OCI-M1 (cell line): ENCODE measurements at regions not wholly inside any gene's neighbourhood (a gene's known extent, or its start where the extent isn't known, plus 50 kb on each side); places are given as distances from the start of the nearest gene placed in this dataset.

Experiments used
- DNase-seq: peaks from one replicate; lab custom pipeline; 2025; lab: John Stamatoyannopoulos, UW

DNA sequence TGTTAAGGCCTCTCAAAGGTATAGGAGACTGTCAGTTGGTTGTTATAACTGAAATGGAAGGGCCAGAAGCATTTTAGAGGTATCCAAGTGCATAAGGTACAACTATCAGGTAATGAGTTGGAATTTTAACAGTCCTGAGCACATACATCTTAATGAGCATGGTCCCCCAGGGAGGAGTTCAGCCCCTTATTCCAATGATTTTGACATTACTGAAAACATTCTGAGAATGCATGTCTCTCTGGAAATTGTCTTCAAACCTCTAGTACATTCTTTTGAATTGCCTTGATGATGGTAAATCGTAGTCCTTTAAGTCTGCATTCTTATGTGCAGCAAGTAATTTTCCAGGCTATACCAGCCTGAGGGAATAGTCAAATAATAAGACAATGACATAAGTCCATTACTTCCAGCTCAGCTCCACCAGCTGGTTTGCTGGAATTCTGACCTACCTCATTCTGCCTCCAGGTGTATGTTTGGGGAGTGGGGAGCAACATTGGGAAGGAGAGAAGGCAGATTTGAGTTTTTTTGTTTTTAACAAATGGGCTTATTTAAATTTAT lies 239.2 kb downstream of the MSRB3 start:
- no peak for DNase-seq

DNA sequence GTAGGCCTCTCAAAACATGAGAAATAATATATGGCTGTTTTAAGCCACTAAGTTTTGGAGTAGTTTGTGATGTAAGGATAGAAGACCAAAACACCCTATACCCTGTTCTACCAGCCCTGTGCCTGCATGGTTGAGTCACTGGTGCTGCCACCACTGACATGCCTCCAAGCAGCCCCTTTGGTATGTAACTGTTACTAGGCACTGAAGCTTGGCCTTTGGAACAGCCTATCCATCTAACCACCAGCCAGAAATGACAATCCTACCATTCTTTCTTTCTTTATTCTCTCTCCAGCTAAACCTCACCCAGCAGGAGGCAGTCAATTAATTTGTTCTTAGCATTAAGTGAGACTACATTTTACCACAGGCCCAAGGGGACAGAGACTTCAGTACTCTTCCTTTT lies 240.3 kb downstream of the MSRB3 start:
- no peak for DNase-seq

DNA sequence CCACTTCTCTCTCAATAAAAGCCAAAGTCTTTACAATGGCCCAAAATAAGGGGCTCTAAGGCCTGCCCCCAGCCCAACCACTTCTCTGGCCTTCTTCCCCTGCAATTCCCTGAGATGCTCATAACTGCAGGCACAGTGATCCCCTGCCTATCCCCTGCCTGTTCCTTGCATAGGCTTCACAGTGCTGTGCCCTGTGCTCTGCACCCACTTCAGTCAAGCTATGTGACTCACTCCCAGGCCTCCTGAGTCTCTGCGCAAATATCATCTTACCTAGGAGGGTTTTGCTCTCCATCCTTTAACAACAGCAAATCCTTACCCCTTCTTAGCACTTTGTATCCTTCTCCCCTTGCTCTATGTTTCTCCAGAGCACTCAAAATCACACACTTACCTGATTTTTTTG lies 242.2 kb downstream of the MSRB3 start:
- no peak for DNase-seq

DNA sequence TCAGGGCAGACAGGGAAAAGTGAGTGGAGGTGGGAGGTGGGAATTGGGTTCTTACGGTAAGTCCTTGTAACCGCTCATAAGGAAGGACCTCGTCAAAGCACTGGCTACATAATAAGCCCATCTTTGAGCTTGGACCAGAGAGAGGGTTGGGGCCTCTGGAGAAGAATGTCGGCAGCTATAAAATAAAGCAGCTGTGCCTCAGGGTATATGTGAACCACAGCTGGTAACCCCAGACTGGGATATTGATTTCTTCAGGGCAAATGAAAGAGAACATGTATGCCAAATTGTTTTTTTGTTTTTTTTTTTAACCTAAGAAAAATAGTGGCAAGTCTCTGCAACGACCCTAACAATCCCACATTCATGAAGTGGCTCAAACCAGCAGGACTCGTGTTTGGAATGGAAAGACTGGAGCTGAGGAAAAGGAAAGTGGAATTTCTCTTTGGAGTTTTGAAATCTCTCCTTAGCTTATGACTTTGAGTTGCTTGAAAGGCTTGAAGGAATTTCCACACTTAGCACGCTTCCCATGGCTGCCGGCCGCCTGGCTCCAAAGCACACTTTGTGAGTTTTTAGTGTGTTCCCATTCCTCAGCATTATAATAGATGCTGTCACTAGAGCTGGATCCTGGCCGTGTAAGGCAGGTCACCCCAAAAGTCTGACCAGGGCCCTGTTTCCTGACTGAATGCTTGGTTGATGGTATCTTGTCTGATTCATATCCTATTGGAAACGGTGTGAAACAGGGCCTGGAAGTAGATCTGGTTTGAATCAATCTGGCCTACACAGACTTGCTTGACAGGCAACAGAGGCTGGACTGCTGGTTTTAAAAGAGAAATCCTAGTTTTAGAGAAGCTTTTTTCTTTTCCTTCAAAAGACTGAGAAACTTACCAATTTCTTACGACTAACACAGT lies 244.7 kb downstream of the MSRB3 start:
- no peak for DNase-seq

DNA sequence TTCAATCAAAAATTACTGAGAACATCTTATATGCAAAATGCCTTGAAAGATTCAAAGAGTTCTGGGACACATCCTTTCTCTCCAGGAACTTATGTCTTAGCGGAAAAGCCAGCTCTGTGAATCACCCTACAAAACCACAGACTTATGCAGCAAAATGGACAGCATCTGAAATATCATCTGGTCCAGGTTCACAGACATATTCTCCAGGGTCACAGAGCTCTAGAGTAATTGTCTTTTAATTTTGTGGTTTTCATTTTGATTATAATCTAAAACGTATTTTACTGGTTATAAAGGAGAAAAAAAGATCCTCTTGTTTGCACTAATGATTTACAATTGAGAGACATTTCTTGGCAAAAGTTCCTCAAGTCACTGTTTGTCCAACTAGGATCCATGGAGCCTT lies 246.2 kb downstream of the MSRB3 start:
- DNase-seq: no peak

DNA sequence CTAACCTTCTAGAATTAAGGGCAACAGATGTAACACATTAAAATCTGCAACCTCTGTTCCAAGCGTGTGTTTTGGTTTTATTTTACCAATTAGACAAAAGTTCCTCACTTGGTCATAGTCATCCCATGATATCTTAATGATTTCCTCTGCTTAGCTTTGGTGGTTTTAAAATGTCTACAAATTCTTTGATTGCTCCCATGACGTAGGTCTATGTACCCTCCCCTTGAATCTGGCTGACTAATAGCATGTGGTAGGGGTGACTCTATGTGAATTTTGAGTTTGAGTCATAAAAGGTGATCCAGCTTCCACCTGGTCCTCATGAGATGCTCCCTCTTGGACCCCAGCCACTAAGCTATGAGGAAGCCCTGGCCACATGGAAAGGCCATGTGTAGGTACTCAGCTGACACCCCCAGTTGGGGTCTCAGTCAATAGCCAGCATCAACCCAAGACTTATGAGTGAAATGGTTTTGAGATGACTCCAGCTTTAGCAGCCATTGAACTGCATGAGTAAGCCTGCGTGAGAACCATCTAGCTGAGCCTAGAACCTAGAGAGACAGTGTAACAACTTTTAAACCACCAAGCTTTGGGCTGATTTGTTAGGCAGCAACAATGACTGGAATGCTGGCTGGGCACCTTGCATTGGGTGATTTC lies 247.1 kb downstream of the MSRB3 start:
- no peak for DNase-seq

DNA sequence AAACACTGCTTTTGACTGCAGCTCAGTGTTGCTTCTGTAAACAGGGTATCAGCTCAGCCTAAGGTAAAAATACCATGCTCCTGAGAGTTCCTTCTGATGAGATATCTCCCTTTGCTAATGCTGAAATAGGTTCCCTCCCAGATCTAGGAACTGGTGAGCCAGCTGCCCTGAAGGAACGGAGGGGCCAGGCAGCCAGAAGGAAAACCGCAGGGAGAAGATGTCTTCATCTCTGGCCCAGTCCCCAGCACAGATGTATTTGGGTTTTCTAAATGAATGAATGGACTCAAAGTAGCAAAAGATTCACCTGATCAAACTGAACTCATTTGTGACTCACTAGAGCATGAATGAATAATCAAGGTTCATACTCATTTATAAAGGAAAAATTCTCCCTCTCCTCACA lies 247.8 kb downstream of the MSRB3 start:
- DNase-seq: no peak

DNA sequence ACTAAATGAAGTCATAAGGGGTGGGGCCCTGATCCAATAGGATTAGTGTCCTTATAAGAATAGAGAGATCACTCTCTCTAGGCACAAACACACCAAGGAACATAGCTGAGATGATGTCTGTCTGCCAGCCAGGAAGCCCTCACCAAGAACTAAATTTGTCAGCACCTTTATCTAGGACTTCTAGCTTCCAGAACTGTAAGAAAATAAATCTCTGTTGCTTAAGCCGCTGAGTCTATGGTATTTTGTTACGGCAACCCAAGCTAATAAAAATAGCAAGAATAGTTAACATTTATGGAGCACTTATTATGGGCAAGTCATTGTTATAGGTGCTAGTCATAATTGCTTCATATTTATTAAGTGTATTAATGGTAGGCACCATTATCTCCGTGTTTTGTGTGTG lies 249.6 kb downstream of the MSRB3 start:
- no peak for DNase-seq

DNA sequence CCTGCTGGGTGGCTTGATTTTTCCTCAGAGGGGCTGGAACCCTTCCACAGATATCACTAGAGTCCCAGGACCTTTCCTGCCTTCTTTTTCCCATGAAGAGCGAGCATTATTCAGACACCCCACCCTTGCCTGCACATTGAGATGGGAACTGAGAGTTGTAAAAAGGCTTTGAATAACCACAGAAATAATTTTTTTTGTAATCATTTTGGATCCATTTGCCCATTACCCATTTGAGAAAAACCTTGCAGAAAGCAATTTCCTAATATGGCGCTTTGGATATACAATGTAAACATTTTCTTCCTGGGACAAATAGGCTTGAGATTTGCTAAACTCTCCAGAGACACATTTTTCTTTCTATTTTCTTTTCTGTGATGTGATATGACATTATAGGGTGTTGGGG lies 250.6 kb downstream of the MSRB3 start:
- no peak for DNase-seq

DNA sequence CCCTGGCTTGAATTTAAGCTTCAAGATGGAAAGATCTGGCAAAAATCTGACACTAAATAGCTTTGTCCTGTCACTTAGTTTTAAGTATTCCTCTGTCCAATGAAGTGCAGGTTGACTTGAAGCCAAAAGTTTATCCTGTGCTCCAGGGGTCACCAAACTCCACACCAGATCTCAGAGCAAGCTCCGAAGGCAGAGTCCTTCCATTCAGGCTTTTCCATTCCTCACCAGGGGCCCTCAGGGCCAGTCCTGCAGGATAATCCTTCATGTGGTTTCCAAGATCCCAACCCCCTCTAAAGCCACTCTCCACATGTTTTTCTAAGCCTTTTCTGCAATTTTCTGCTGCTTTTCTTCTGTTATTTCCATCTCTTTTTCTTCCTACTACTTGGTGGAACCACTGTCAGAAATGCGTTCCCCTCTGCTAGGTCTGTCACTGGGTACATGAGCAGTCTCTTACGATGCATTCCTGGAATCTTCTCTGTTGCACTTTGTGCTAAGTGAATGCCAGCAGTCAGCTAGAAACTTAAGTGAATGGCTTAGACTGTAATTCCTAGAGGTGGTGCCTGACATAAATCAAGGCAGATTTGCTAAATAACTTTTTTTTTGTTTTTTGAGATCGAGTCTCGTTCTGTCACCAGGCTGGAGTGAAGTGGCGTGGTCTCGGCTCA lies 251.4 kb downstream of the MSRB3 start:
- DNase-seq: no peak

DNA sequence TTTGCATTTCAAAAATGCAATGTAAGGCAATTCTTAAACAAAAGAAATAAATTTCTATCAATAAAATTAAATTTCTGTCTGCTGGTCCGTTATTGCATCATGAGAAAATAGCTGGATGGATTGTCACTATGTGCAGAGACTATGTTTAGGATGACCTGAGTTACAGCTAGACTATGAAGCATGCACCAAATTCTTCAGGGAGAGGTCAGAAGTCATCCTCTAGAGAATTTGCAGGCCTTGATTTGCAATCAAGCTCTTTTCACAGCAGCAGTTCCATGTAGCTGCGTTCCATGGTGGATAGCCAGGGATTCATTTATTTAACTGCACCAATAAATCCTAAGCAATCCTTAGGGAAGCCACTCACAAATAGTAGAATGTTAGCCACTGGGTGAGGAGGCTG lies 253.7 kb downstream of the MSRB3 start:
- no peak for DNase-seq

DNA sequence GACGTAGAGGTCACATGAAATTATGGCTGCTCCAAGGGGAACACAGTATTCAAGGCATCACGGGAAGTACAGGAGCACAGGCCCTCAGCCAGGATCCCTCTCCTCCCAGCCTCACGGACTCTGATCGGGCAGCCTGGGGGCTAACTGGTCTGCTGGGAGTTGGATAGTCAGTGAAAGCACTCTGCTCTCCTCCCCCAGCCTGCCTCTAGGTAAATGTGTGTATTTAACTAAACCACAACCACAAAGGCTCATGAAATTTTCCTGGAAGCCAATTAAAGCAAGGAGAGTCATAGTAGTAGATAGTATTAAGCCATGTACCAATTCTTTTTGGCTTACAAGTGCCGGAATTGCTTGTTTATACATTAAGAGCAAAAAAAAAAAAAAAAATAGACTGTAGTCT lies 254.3 kb downstream of the MSRB3 start:
- peak; percentile 14 for DNase-seq

DNA sequence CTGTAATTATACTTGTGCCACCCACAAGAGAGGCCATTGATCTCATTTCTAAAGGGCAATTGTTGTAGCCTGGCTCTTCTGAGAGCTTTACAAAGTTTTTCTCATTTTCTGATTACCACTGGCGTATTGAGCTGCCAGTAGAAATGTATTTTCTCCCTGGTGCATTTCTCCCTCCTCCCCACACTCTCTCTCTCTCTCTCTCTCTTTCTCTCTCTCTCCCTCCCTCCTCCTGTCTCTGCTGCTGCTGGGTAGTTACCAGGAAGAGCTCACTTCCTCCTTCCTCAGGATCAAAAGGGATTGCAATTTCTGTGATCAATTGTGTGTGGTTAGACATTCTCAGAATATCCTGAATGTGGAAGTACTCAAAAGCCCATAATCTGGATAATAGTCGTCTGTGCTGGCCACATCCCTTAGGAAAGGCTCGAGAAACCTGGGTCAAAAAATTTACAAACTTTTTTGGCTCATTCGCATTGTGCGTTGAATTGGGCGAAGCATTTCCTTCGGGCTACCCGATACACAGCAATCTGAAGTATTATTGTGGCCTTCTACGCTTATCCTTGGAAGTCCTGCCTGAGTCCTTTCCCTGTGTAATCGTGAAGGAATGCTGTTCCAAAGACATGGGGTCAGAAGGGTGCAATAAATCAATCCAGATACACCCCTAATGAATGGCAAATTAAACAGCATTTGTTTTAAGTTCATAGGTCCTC lies 254.8 kb downstream of the MSRB3 start:
- peak; percentile 2 for DNase-seq

DNA sequence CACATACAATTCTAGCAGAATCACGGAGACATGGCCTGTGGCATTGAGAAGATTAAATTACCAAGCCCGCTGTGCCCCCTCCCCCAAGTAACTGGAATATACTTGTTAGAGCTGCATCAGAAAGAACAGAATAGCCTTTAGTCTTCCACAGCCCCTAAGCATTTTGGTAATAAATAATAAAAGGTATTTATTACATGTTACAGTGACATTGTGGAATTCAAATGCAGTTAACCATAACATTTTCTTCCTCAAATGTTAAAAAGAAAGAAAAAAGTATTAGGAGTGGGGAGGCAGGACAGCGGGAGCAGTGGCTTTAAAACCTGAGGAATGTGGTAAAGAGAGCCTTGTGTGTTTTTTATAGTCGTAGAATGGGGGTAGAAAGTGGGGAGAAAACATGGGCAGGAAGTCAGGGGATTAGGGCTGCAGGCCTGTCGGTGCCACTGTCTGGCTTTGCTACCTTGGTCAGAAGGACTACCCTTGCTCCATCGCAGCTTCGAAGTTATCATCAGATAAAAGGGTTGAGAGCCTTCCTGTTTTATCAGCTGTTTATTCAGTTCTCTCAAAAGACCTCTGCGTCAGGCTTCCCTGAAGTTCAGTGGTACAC lies 255.9 kb downstream of the MSRB3 start:
- DNase-seq: no peak

DNA sequence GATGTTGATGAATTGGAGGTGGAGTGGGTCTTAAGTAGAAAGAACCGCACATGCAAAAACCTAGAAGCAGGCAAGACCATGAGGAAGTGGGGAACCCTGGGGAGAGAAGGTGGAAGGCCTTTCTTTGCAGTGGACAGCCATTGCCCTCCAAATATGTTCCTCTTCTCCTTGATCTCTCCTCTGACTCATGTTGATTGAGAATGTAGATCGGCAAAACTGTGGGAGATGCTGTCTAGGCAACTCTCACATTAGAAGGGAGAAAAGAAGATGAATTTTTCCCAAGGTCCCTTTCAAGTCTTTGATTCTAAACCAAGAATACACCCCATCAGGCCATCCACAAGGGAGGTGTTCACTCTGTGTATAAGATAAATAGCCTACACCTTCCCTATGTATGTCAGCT lies 257.5 kb downstream of the MSRB3 start:
- DNase-seq: no peak

DNA sequence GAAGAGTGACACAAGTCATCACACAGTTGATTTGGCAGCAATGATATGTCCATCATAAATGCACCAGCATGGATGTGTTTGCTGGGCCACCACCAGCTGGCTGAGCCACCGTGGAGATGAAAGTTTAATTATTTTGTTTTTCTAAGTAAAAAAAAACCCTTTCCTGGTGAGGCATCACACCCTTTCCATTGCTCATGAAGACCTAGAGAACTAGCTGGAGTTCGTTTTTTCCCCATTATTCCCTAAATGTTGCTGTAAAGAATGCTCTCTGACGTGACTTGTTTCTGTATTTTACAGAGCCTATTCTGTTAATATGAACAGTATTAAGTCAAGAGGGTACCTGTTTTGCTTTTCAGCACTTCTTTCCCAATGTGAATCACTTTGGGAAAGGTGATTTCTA lies 257.9 kb downstream of the MSRB3 start:
- no peak for DNase-seq

DNA sequence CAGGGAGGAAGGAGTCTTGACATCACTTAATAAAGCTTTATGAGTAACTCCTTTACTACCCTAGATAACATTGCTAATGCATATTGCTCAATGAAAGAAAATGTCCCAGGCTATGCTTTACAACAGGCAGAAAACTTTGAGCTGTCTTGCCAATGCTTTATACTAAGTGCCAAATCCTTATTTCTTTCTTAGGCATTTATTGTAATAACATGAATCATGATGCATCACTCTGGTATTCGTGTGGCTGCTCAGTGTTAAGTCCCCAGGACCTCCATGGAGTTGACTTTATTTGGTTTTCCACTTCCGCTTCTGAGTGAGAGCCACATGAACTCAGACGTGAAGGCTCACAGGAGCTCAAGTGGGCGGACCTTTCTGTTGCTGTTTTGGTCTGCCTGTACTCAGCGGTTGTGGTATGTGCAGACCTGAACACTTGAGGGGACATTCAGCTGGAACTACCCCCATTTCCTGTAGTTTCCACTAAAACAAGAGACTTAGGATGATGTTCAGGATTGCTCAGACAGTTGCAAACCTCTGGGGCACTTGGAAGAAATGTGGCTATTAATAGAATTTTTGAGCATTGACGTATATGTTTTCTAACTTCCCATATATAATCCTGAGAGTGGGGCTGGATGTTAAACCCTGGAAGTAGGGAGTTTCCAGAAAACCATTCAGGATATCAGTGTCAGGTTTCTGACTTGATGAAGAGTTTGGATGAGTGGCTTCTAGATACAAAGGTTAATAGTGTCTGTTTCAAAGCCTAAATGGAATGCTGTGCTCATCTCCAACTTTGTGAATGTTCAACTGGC lies 258.6 kb downstream of the MSRB3 start:
- DNase-seq: peak; percentile 11

DNA sequence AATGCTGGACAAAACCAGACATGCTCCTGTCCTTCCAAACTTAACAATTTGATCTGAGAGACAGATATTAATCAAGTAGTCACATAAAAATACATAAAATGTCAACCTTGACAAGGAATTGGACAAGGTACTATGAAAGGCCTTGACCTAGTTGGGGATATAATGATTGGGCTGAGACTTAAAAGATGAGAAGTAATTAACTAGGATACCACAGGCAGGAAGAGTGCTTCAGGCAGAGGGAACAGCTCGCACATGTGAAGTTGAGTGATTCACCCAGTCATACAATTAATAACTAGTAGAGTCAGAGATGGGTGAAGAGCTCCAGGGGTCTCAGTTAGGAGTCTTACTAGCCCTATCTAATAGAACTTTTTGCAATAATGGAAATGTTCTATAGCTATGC lies 259.5 kb downstream of the MSRB3 start:
- no peak for DNase-seq

DNA sequence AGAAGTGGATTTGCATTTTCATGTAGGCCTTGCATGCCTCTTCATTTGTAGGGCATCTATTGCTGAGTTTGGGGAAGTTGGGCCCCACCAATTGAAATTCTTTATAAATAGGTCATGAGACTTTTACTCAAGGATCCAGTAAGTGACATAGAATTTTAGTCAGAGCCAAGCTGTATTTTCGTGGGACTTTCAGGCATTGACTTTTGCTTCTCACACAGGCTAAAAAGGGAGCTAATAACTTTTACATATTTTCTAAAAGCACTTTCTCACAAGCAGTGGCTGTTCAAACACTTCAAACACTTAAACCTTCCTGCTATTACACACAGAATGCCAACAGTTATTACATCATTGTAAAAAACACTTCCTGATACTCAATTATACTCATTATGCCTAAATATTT lies 260.5 kb downstream of the MSRB3 start:
- DNase-seq: no peak

DNA sequence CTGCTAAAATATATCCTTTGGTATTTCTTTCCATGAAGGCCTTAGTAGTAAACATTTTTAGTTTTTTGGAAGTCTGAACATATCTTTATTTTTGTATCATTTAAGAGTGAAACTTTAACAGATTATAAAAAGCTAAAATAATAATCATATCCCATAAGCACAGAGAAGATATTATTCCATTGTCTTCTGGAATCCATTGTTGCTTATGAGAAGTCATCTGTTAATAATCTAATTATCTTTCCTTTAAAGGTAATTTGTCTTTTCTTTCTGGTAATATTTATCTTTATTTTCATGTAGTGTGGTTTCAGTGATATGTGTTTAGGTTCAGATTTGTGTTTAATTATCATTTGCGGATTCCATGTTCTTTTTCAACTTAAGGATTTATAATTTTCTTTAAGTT lies 261.7 kb downstream of the MSRB3 start:
- DNase-seq: no peak

DNA sequence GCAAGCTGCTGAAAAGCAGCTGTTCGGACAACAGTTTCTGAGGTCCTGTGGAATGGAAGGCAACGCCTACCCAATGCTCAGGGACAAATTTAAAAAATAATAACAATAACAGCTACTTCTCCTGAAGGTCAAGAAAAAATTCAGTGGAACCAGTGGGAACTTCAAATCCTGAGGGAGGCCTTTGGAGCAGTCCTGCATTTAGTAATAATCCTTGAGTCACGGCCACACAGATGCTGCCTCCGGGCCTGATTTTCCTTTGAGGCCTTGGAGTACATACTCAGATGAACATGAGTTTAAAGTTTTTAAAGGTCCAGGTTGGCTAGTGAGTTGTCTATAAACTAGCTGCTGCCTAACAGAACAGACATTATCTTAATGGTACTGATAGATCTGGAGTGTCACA lies 268.0 kb downstream of the MSRB3 start:
- DNase-seq: no peak
